ENCODE measurements at regions not wholly inside any gene's neighbourhood (a gene's known extent, or its start where the extent isn't known, plus 50 kb on each side); places are given as distances from the start of the nearest gene placed in this dataset.

DNA sequence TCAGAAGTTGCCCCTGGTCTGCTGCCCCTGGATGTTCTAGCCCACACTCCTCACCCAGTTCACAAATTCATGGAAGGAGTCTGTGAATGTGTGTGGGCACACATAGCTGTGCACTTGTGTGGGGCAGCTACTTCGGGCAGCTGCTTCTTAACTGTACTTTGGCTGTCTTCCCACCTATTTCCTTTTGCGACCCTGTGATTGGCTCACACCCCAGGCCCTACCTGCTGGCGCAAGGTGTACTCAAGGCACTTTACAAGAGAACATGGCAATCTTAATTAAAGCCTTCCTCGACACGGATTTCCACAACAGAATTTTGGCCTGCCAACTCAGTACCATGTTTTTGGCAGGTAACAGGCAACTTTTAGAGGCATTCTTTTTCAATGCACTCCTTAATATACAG, 86.5 kb upstream of the CTTNBP2NL start:
- intact Hi-C loops (cut with DNase I): no loop called here

DNA sequence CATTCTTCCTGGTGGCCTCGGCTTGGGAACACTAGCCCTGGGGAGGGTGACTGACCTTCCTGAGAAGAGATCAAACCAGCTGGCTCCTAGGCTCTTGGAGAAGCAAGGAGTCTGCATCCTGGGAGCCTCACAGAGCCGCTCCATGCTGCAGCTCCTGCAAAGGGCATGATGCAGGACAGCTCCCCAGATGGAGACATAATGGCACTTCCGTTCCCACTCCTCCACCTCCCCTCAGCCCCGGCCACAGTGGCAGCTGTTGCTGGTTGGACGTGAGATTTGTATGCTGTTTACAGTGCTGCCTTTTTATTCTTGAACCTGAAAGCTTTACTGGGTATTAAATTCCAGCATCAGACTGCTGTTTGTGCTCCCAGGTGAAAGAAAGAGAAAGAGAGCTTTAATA, 83.7 kb upstream of the CTTNBP2NL start:
- intact Hi-C loops (cut with DNase I): no loop called here
- Histone ChIP-seq H3K36me3 (no peaks in the 10 kb centered on the region), H3K27ac (no peak overlapping the region), H3K4me1 (replicated peaks) (no peaks in the 10 kb centered on the region), H3K9me3 (no peaks in the 10 kb centered on the region), H3K4me3 (no peak overlapping the region), H3K27me3 (replicated peaks; ENCODE audit: insufficient read depth) (no peaks in the 10 kb centered on the region)
- no peak for DNase-seq (ENCODE audit: low spot score)
- no peak for TF ChIP-seq POLR2AphosphoS5 (IDR thresholded peaks at IDR 0.05)
- no peak for TF ChIP-seq POLR2A (IDR thresholded peaks at IDR 0.05)
- TF ChIP-seq, protein P1, sequence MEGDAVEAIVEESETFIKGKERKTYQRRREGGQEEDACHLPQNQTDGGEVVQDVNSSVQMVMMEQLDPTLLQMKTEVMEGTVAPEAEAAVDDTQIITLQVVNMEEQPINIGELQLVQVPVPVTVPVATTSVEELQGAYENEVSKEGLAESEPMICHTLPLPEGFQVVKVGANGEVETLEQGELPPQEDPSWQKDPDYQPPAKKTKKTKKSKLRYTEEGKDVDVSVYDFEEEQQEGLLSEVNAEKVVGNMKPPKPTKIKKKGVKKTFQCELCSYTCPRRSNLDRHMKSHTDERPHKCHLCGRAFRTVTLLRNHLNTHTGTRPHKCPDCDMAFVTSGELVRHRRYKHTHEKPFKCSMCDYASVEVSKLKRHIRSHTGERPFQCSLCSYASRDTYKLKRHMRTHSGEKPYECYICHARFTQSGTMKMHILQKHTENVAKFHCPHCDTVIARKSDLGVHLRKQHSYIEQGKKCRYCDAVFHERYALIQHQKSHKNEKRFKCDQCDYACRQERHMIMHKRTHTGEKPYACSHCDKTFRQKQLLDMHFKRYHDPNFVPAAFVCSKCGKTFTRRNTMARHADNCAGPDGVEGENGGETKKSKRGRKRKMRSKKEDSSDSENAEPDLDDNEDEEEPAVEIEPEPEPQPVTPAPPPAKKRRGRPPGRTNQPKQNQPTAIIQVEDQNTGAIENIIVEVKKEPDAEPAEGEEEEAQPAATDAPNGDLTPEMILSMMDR (IDR thresholded peaks at IDR 0.05): no peak
- WGBS: 25% methylated on average over 5 of the region's 5 CpGs

More for the DNA sequence above, 86.5 kb upstream of the CTTNBP2NL start:
- Histone ChIP-seq H3K9me3 (no peaks in the 10 kb centered on the region), H3K4me1 (replicated peaks) (no peaks in the 10 kb centered on the region), H3K27me3 (replicated peaks; ENCODE audit: insufficient read depth) (no peaks in the 10 kb centered on the region), H3K4me3 (no peak overlapping the region), H3K27ac (no peak overlapping the region), H3K36me3 (no peaks in the 10 kb centered on the region)
- TF ChIP-seq POLR2AphosphoS5 (IDR thresholded peaks at IDR 0.05): peak; percentile 35
- TF ChIP-seq POLR2A (IDR thresholded peaks at IDR 0.05): no peak
- TF ChIP-seq, protein P1 (IDR thresholded peaks at IDR 0.05): no peak
- DNase-seq (ENCODE audit: low spot score): no peak
- 39% methylated on average over 5 of the region's 5 CpGs for WGBS

DNA sequence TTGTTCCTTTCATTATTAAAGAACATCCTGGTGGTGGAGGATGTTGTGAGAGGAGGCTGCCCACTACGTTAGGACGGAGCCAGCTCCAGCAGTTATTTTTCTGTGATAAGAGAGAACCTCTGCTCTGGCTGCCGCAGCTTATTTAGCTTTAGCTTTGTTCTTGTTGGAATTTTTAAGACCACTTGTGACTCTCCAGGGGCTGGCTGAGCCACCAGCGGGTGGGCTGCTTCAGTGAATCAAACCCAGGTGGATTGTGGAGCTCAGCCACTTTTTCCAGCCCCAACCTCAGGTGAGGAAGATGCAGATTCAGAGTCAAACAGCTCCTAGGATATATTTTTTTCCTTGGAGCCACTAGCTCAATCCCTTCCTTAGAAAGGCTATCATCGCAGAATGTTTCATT, 83.1 kb upstream of the CTTNBP2NL start:
- Histone ChIP-seq H3K27ac (no peak overlapping the region), H3K4me1 (replicated peaks) (peaks cover under 1% of the 10 kb centered on the region), H3K4me3 (no peak overlapping the region), H3K36me3 (no peaks in the 10 kb centered on the region), H3K27me3 (replicated peaks; ENCODE audit: insufficient read depth) (no peaks in the 10 kb centered on the region), H3K9me3 (no peaks in the 10 kb centered on the region)
- TF ChIP-seq, protein P1 (IDR thresholded peaks at IDR 0.05): no peak
- TF ChIP-seq POLR2A (IDR thresholded peaks at IDR 0.05) (no peak), POLR2AphosphoS5 (IDR thresholded peaks at IDR 0.05) (no peak)
- intact Hi-C loops (cut with DNase I): no loop called here
- WGBS: 65% methylated on average over 5 of the region's 5 CpGs
- DNase-seq (ENCODE audit: low spot score): no peak

DNA sequence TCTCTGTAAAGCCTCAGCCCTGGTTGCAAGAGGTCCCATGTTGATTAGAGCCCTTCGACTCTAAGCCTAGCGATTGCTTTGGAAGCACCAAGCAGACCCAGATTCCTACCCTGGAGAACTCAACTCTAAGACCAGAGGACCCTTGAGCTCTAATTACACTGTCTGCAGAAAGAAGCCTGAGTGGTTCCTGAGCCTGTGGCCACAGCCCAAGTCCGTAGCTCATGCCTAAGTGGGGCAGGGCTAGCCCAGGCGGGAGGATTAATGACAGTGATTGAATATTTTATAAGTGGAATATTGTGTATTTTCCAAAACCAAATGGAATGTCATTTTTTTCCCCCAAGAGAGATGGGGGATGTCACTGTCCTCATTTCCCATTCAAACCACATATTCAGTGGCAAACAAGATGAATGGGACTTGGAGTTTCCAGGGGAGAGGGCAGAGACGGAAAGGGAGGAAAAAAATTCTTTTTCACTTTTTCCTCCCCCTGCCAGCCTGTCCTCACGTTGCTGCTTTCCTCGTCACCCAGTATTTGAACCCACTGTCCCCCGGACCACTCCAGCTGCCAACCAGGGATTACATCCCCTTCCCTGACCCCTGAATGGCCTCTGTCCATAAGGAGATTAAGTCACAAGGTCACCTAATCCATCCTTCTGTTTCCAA, 79.6 kb upstream of the CTTNBP2NL start:
- Histone ChIP-seq H3K4me3 (no peak overlapping the region), H3K9me3 (no peaks in the 10 kb centered on the region), H3K36me3 (no peaks in the 10 kb centered on the region), H3K4me1 (replicated peaks) (peaks cover 8% of the 10 kb centered on the region), H3K27ac (no peak overlapping the region), H3K27me3 (replicated peaks; ENCODE audit: insufficient read depth) (no peaks in the 10 kb centered on the region)
- TF ChIP-seq, protein P1 (IDR thresholded peaks at IDR 0.05): no peak
- TF ChIP-seq POLR2A (IDR thresholded peaks at IDR 0.05): no peak
- WGBS: 81% methylated on average over 8 of the region's 8 CpGs
- intact Hi-C loops (cut with DNase I): no loop called here
- no peak for DNase-seq (ENCODE audit: low spot score)

DNA sequence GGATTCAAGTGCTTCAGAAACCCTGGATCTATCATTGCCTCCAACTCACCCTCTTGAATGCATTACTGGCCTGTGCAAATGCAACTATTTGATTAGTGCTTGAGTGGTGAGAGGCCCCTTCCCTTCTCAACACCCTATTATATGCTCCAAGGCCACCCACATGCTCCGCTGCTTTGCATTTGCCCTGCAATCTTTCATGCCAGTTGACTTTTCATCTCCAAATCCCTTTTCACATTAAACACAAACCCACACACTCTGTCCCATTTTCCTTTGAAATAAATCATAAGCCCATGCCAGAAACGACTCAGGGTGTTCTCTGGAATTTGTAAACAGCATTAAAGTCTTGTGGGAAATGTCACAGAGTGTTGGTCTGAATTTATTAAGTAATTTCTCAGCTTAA, 78.9 kb upstream of the CTTNBP2NL start:
- Histone ChIP-seq H3K4me1 (replicated peaks) (peaks cover 8% of the 10 kb centered on the region), H3K27me3 (replicated peaks; ENCODE audit: insufficient read depth) (no peaks in the 10 kb centered on the region), H3K36me3 (no peaks in the 10 kb centered on the region), H3K27ac (peak overlapping the region; percentile 47 to 67), H3K4me3 (no peak overlapping the region), H3K9me3 (no peaks in the 10 kb centered on the region)
- 11% methylated on average over 2 of the region's 2 CpGs for WGBS
- intact Hi-C loops (cut with DNase I): no loop called here
- no peak for DNase-seq (ENCODE audit: low spot score)
- no peak for TF ChIP-seq POLR2A (IDR thresholded peaks at IDR 0.05)
- TF ChIP-seq POLR2AphosphoS5 (IDR thresholded peaks at IDR 0.05): no peak
- TF ChIP-seq, protein P1 (IDR thresholded peaks at IDR 0.05): no peak

Data from prostate gland (tissue), 2 donors.